ENCODE measurements at regions not wholly inside any gene's neighbourhood (a gene's known extent, or its start where the extent isn't known, plus 50 kb on each side); places are given as distances from the start of the nearest gene placed in this dataset.

GRCh38 chr2:217262911-217263310 is 403.0 kb upstream of the TNP1 start:
- H3K4me3 Mint-ChIP-seq = no peak overlapping the region
- no peak overlapping the region for H3K27ac Mint-ChIP-seq
- ATAC-seq (replicated peaks) = no peak
- peaks cover 16% of the 10 kb centered on the region for H3K27me3 Mint-ChIP-seq
- H3K9me3 Mint-ChIP-seq = peaks cover 2% of the 10 kb centered on the region
- no peaks in the 10 kb centered on the region for H3K36me3 Mint-ChIP-seq (ENCODE audit: low read depth)
- no peaks in the 10 kb centered on the region for H3K4me1 Mint-ChIP-seq

GRCh38 chr2:217261452-217261851 is 401.6 kb upstream of the TNP1 start:
- Mint-ChIP-seq H3K36me3 (ENCODE audit: low read depth) (no peaks in the 10 kb centered on the region), H3K27ac (no peak overlapping the region), H3K9me3 (no peaks in the 10 kb centered on the region), H3K4me3 (no peak overlapping the region), H3K4me1 (no peaks in the 10 kb centered on the region), H3K27me3 (peaks cover 13% of the 10 kb centered on the region)
- ATAC-seq (replicated peaks) = no peak

GRCh38 chr2:217260441-217261115 is 400.7 kb upstream of the TNP1 start:
- H3K4me1 Mint-ChIP-seq = no peaks in the 10 kb centered on the region
- H3K27ac Mint-ChIP-seq = no peak overlapping the region
- H3K36me3 Mint-ChIP-seq (ENCODE audit: low read depth) = no peaks in the 10 kb centered on the region
- no peaks in the 10 kb centered on the region for H3K9me3 Mint-ChIP-seq
- H3K4me3 Mint-ChIP-seq = no peak overlapping the region
- no peak for ATAC-seq (replicated peaks)
- peaks cover 10% of the 10 kb centered on the region for H3K27me3 Mint-ChIP-seq

GRCh38 chr2:217258170-217258569 is 398.3 kb upstream of the TNP1 start:
- Mint-ChIP-seq H3K27ac (no peak overlapping the region), H3K27me3 (peaks cover 7% of the 10 kb centered on the region), H3K4me1 (no peaks in the 10 kb centered on the region), H3K4me3 (no peak overlapping the region), H3K9me3 (no peaks in the 10 kb centered on the region), H3K36me3 (ENCODE audit: low read depth) (no peaks in the 10 kb centered on the region)
- ATAC-seq (replicated peaks) = no peak

GRCh38 chr2:217256251-217256650 is 396.4 kb upstream of the TNP1 start:
- Mint-ChIP-seq H3K4me1 (no peaks in the 10 kb centered on the region), H3K9me3 (no peaks in the 10 kb centered on the region), H3K36me3 (ENCODE audit: low read depth) (no peaks in the 10 kb centered on the region), H3K27me3 (peaks cover 12% of the 10 kb centered on the region), H3K27ac (no peak overlapping the region), H3K4me3 (no peak overlapping the region)
- no peak for ATAC-seq (replicated peaks)

- Mint-ChIP-seq H3K4me1 (no peaks in the 10 kb centered on the region), H3K27me3 (peaks cover 12% of the 10 kb centered on the region), H3K9me3 (no peaks in the 10 kb centered on the region), H3K36me3 (ENCODE audit: low read depth) (no peaks in the 10 kb centered on the region), H3K4me3 (no peak overlapping the region), H3K27ac (no peak overlapping the region)
- ATAC-seq (replicated peaks) = no peak
Observed at GRCh38 chr2:217254111-217254510, 394.2 kb upstream of the TNP1 start.

GRCh38 chr2:217252181-217252580 is 392.3 kb upstream of the TNP1 start:
- H3K4me1 Mint-ChIP-seq = no peaks in the 10 kb centered on the region
- H3K27me3 Mint-ChIP-seq = peaks cover 12% of the 10 kb centered on the region

GRCh38 chr2:217250013-217250524 is 390.2 kb upstream of the TNP1 start:
- H3K4me1 Mint-ChIP-seq = no peaks in the 10 kb centered on the region
- H3K36me3 Mint-ChIP-seq (ENCODE audit: low read depth) = no peaks in the 10 kb centered on the region
- H3K4me3 Mint-ChIP-seq = no peak overlapping the region
- no peaks in the 10 kb centered on the region for H3K9me3 Mint-ChIP-seq
- no peak overlapping the region for H3K27ac Mint-ChIP-seq
- no peak for ATAC-seq (replicated peaks)
- H3K27me3 Mint-ChIP-seq = peaks cover 12% of the 10 kb centered on the region

More at GRCh38 chr2:217252181-217252580, 392.3 kb upstream of the TNP1 start:
- no peak overlapping the region for H3K4me3 Mint-ChIP-seq
- H3K9me3 Mint-ChIP-seq = no peaks in the 10 kb centered on the region
- no peaks in the 10 kb centered on the region for H3K36me3 Mint-ChIP-seq (ENCODE audit: low read depth)
- ATAC-seq (replicated peaks) = no peak
- H3K27ac Mint-ChIP-seq = no peak overlapping the region

GRCh38 chr2:217249121-217250012 is 389.5 kb upstream of the TNP1 start:
- Mint-ChIP-seq H3K27ac (no peak overlapping the region), H3K4me3 (no peak overlapping the region), H3K4me1 (no peaks in the 10 kb centered on the region), H3K36me3 (ENCODE audit: low read depth) (no peaks in the 10 kb centered on the region), H3K27me3 (peaks cover 12% of the 10 kb centered on the region), H3K9me3 (no peaks in the 10 kb centered on the region)
- ATAC-seq (replicated peaks) = no peak

GRCh38 chr2:217248312-217248935 is 388.6 kb upstream of the TNP1 start:
- no peak overlapping the region for H3K4me3 Mint-ChIP-seq
- H3K36me3 Mint-ChIP-seq (ENCODE audit: low read depth) = no peaks in the 10 kb centered on the region
- peaks cover 11% of the 10 kb centered on the region for H3K27me3 Mint-ChIP-seq
- ATAC-seq (replicated peaks) = no peak
- H3K27ac Mint-ChIP-seq = no peak overlapping the region
- H3K4me1 Mint-ChIP-seq = no peaks in the 10 kb centered on the region
- no peaks in the 10 kb centered on the region for H3K9me3 Mint-ChIP-seq

GRCh38 chr2:217247476-217247875 is 387.6 kb upstream of the TNP1 start:
- Mint-ChIP-seq H3K27ac (no peak overlapping the region), H3K27me3 (peaks cover 8% of the 10 kb centered on the region), H3K4me3 (no peak overlapping the region), H3K36me3 (ENCODE audit: low read depth) (no peaks in the 10 kb centered on the region), H3K9me3 (no peaks in the 10 kb centered on the region), H3K4me1 (no peaks in the 10 kb centered on the region)
- no peak for ATAC-seq (replicated peaks)

GRCh38 chr2:217246108-217246507 is 386.2 kb upstream of the TNP1 start:
- no peaks in the 10 kb centered on the region for H3K4me1 Mint-ChIP-seq
- no peaks in the 10 kb centered on the region for H3K36me3 Mint-ChIP-seq (ENCODE audit: low read depth)
- H3K27ac Mint-ChIP-seq = no peak overlapping the region
- no peak for ATAC-seq (replicated peaks)
- H3K27me3 Mint-ChIP-seq = peaks cover 4% of the 10 kb centered on the region
- H3K4me3 Mint-ChIP-seq = no peak overlapping the region
- H3K9me3 Mint-ChIP-seq = no peaks in the 10 kb centered on the region

- H3K9me3 Mint-ChIP-seq = no peaks in the 10 kb centered on the region
- no peaks in the 10 kb centered on the region for H3K4me1 Mint-ChIP-seq
- ATAC-seq (replicated peaks) = no peak
- no peak overlapping the region for H3K27ac Mint-ChIP-seq
- no peak overlapping the region for H3K4me3 Mint-ChIP-seq
- H3K27me3 Mint-ChIP-seq = peaks cover 4% of the 10 kb centered on the region
- no peaks in the 10 kb centered on the region for H3K36me3 Mint-ChIP-seq (ENCODE audit: low read depth)
Observed at GRCh38 chr2:217244815-217245214, 385.0 kb upstream of the TNP1 start.

- H3K4me3 Mint-ChIP-seq = no peak overlapping the region
- H3K36me3 Mint-ChIP-seq (ENCODE audit: low read depth) = no peaks in the 10 kb centered on the region
- H3K27me3 Mint-ChIP-seq = peaks cover 4% of the 10 kb centered on the region
Observed at GRCh38 chr2:217242947-217243346, 383.1 kb upstream of the TNP1 start.

More at GRCh38 chr2:217242947-217243346, 383.1 kb upstream of the TNP1 start:
- no peak for ATAC-seq (replicated peaks)
- Mint-ChIP-seq H3K4me1 (no peaks in the 10 kb centered on the region), H3K9me3 (no peaks in the 10 kb centered on the region), H3K27ac (no peak overlapping the region)

Data from activated T-helper 17 cell treated with anti-CD3 and anti-CD28 coated beads, Interleukin-2, amount 50 U/mL, for 72 hours (primary cell).